NCI-H510A (cell line): ENCODE measurements at regions not wholly inside any gene's neighbourhood (a gene's known extent, or its start where the extent isn't known, plus 50 kb on each side); places are given as distances from the start of the nearest gene placed in this dataset.

Source experiments
- DNase-seq: peaks from one replicate; lab custom pipeline; 2025; lab: John Stamatoyannopoulos, UW

DNA sequence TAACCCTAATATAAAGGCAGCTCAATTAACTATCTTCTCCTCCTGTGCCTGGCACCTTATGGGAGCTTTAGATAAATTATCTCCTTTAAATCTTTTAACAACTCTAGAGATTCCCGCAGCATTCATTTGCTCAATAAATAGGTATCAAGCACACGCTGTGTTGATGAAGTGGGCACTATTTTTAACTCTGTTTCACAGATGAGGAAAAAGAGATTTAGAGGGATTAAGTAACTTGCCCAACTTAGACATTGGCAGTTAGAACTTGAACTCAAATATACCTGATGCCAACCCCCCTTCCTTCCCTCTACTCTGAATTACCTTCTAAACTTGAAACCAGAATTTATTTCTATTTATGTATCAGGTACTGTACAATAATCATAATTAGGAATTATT is 112.4 kb downstream of the SH3TC2 start:
- no peak for DNase-seq

DNA sequence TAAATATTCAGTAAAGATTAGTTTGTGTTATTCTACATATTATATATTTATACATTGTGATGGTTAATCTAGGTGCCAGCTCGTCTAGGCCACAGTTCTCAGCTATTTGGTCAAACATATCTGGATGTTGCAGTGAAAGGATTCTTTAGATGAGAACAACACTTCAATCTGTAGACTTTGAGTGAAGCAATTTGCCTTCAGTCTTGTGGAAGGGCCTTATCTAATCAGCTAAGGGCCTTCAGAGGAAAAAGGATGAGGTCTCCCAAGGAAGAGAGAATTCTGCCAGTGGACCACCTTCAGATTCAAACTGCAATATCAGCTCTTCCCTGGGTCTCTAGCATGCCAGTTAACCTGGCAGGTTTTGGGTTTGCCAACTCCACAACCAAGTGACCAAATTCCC is 112.0 kb downstream of the SH3TC2 start:
- no peak for DNase-seq

GRCh38 chr5:148951612-148952011 is 111.2 kb downstream of the SH3TC2 start:
- DNase-seq = no peak

DNA sequence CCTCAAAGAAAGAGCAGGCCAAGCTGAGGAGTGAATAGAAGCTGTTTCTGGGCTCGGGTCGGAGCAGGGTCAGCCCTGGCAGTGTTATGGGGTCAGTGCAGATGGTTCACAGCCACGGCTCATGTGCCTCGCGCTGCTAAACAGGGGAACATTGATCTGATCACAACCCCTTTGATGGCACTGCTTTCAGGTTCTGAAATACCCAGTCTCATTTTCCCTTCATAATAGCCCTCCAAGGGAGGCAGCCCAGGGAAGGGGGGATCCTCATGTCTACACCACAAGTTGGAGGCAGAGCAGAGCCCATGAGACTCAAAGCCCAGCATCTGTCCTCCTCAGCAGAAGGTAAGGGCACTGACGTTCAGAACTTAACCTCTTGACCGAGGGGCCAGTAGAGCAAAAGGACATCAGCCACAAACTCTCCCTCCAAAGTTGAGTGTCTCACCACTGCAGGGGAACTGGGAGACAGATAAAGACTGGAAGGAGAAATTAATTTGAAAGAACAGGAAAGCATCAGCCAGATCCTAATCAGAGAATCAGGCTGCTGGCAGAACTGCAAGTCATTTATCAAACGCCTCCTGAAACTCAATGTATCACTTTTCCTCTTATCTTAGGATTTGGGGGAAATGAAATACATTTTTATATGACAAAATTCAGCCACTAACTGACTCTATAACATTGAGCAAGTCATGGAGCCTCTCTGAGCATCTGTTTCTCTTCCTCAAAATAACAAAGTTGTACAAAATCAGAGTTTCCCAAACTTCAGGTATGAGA is 110.6 kb downstream of the SH3TC2 start:
- no peak for DNase-seq

GRCh38 chr5:148953711-148954110 is 109.2 kb downstream of the SH3TC2 start:
- no peak for DNase-seq
